Memory B cell (primary cell): ENCODE measurements at regions not wholly inside any gene's neighbourhood (a gene's known extent, or its start where the extent isn't known, plus 50 kb on each side); places are given as distances from the start of the nearest gene placed in this dataset.

Experiments used
- ATAC-seq: fragments of 150-1000 bp; cut with Tn5 transposase; 2 replicates; pipeline ENCODE4 v1.10.0; 2021; ENCODE audit warnings: low read depth, mild to moderate bottlenecking, moderate library complexity
- DNase-seq, 2 donors: peaks; one replicate each; pipeline ENCODE4 v3.0.0; 2022; ENCODE audit warnings: low spot score in 2 of 2
- H3K27ac Mint-ChIP-seq: one replicate; pipeline ENCODE4 v1.8.0; 2022; ENCODE audit warnings: mild to moderate bottlenecking, moderate library complexity, mixed read lengths
- H3K27me3 Mint-ChIP-seq: one replicate; pipeline ENCODE4 v1.8.0; 2022; ENCODE audit warnings: mixed read lengths
- H3K36me3 Mint-ChIP-seq: one replicate; pipeline ENCODE4 v1.8.0; 2022; ENCODE audit warnings: mild to moderate bottlenecking, mixed read lengths
- H3K4me1 Mint-ChIP-seq: one replicate; pipeline ENCODE4 v1.8.0; 2022; ENCODE audit warnings: mixed read lengths
- H3K4me3 Mint-ChIP-seq: one replicate; pipeline ENCODE4 v1.8.0; 2022; ENCODE audit warnings: mild to moderate bottlenecking, moderate library complexity, mixed read lengths
- H3K9me3 Mint-ChIP-seq: one replicate; pipeline ENCODE4 v1.8.0; 2022; ENCODE audit warnings: mixed read lengths

DNA sequence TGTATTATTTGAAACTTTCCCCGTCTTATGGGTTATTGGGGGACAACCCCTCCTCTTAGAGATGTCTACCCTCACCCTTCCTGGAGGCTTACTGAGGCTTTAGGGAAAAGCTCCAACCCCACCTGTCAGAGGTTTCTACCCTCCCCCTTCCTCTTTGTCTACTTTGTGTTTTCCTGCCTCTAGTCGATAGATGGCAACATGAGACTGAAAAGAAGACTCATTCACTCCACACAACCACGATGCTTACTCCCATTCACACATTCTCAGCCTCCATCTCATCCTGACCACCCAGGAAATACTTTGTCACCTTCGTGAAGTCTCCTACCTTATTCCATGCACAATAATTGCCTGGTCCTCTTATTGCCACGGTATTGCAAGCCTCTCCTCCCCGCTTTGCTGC is 72.4 kb upstream of the KDM5D start:
- DNase-seq, result no peak
- H3K27ac Mint-ChIP-seq, result no peak overlapping the region
- H3K9me3 Mint-ChIP-seq, result no peaks in the 10 kb centered on the region
- no peak overlapping the region for H3K4me3 Mint-ChIP-seq
- H3K27me3 Mint-ChIP-seq, result peaks cover 10% of the 10 kb centered on the region
- peaks cover 9% of the 10 kb centered on the region for H3K4me1 Mint-ChIP-seq
- no peak for ATAC-seq
- no peaks in the 10 kb centered on the region for H3K36me3 Mint-ChIP-seq

DNA sequence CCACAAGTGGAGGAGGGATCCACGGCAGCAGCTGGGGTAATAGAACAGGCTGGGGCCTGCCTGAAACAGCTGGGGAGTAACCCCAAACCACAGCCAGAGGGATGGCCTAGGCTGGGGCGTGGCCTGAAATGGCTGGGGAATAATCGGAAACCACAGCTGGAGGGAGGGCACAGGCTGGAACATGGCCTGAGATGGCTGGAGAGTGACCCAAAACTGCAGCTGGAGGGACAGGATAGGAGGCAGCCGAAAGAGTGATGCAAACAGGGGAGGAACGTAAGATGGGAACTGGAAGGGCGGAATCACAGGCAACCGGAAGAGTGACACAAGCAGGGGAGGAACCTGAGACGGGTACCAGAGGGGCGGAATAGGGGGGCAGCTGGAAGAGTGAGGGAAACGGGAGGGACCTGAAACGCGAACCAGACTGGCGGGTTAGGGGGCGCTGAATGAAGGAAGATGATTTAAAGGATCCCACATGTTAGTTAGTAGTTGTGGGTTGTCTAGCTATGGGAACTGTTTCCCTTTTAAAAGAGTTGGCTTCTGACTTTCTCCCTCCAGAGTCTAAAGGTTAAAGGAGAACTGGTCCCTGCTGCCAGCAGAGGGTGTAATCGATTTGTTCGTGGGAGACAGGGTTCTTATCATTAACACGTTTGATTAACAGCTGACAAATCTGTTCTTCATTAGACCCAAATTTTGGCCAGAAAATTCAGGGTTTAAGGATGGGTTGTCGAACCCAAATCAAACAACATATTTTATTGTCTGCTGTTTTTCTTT is 71.7 kb upstream of the KDM5D start:
- no peak overlapping the region for H3K27ac Mint-ChIP-seq
- peak overlapping the region; percentile 78 for H3K4me3 Mint-ChIP-seq
- H3K36me3 Mint-ChIP-seq, result no peaks in the 10 kb centered on the region
- peaks cover 6% of the 10 kb centered on the region for H3K27me3 Mint-ChIP-seq
- DNase-seq (no peak), ATAC-seq (no peak)
- no peaks in the 10 kb centered on the region for H3K9me3 Mint-ChIP-seq
- peaks cover 9% of the 10 kb centered on the region for H3K4me1 Mint-ChIP-seq
